ENCODE measurements at regions not wholly inside any gene's neighbourhood (a gene's known extent, or its start where the extent isn't known, plus 50 kb on each side); places are given as distances from the start of the nearest gene placed in this dataset.

- H2AK5ac ChIP-seq (ENCODE audit: low read length, severe bottlenecking), result no peak overlapping the region
- no peak overlapping the region for H2BK15ac ChIP-seq (ENCODE audit: low read depth, poor library complexity, severe bottlenecking)
- no peak overlapping the region for H3K4ac ChIP-seq (ENCODE audit: low read depth in 1 of 2, low read length in 2 of 2)
- H3K79me1 ChIP-seq (replicated peaks; ENCODE audit: low read length, poor library complexity, severe bottlenecking), result no peaks in the 10 kb centered on the region
- no peaks in the 10 kb centered on the region for H3K36me3 ChIP-seq (ENCODE audit: control insufficient read depth in 1 of 2, insufficient read depth in 2 of 2, low read depth in 1 of 2, low read length in 2 of 2)
- no peaks in the 10 kb centered on the region for H3K4me1 ChIP-seq (ENCODE audit: control insufficient read depth, insufficient read depth, low read depth, low read length)
- H4K91ac ChIP-seq (ENCODE audit: low read length), result no peak overlapping the region
- no peaks in the 10 kb centered on the region for H3K9me3 ChIP-seq (ENCODE audit: control insufficient read depth, low read length)
- H3K23ac ChIP-seq (ENCODE audit: low read length in 2 of 2), result no peak overlapping the region
- H2BK12ac ChIP-seq (ENCODE audit: low read length in 2 of 2), result no peak overlapping the region
- no peak overlapping the region for H3K4me2 ChIP-seq (ENCODE audit: low read length, poor library complexity, severe bottlenecking)
- no peak overlapping the region for H3K14ac ChIP-seq (ENCODE audit: low read length in 2 of 2)
- H3K9ac ChIP-seq (ENCODE audit: low read length), result no peak overlapping the region
- 86% methylated on average over 32 of the region's 32 CpGs for WGBS
- no peak overlapping the region for H2BK5ac ChIP-seq (ENCODE audit: low read depth, low read length, poor library complexity, severe bottlenecking)
- DNase-seq, result no peak
- H2BK120ac ChIP-seq (ENCODE audit: low read depth, low read length), result no peak overlapping the region
- H3K27me3 ChIP-seq (ENCODE audit: control insufficient read depth in 1 of 2, insufficient read depth in 1 of 2, low read length in 2 of 2), result no peaks in the 10 kb centered on the region
- H2AFZ ChIP-seq (ENCODE audit: low read depth, low read length), result no peak overlapping the region
- no peak overlapping the region for H3K18ac ChIP-seq (ENCODE audit: low read depth in 1 of 2, low read length in 2 of 2)
- no peak overlapping the region for H3K27ac ChIP-seq (ENCODE audit: low read length, poor library complexity, severe bottlenecking)
- no peak overlapping the region for H4K8ac ChIP-seq (ENCODE audit: low read length)
- no peak overlapping the region for H3K4me3 ChIP-seq (ENCODE audit: insufficient read depth in 1 of 2, low read depth in 1 of 2, low read length in 2 of 2)
Measured at GRCh38 chr12:38158428-38159091, 158.0 kb upstream of the ALG10B start.

DNA sequence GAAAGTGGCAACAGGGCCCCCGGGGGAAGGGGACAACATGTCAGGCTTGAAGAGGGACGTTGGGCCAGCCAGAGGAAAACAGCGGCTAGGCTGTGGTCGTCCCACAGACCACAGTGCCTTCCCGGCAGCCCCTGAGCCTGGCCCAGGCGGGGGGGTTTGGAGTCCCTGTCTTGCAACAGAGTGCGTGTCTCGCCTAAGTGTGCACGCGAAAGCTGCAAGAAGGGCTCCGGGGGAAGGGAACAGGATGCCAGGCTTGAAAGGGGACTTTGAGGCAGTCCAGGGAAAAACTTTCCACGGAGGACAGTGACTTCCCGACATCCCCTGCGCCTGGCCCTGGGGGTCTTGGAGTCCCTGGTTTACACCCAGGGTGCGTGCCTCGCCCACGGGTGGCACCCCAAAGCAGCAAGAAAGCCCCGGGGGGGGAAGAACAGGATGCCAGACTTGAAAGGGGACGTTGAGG lies 157.5 kb upstream of the ALG10B start:
- 88% methylated on average over 19 of the region's 19 CpGs for WGBS

DNA sequence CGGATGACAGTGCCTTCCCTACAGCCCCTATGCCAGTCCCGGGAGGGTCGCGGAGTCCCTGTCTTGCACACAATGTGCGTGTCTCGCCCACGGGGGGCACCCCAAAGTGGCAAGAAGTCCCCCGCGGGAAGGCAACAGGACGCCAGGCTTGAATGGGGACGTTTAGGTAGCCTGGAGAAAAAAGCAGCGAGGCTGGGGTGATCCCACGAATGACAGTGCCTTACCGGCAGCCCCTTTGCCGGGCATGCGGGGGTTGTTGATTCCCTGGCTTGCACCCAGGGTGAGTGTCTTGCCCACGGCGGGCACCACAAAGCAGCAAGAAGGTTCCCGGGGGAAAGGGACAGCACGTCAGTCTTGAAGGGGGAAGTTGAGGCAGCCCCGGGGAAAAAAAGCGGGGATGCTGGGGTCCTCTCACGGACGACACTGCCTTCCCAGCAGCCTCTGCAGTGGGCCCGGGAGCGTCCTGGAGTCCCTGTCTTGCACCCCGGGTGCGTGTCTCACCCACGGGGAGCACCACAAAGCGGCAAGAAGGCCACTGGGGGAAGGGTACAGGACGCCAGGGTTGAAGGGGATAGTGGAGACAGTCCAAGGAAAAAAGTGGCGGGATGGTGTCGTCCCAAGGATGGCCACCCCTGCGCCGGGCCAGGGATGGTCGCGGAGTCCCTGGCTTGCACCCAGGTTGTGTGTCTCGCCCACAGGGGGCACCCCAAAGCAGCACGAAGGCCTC lies 156.8 kb upstream of the ALG10B start:
- H2BK15ac ChIP-seq (ENCODE audit: low read depth, poor library complexity, severe bottlenecking), result no peak overlapping the region
- H2AK5ac ChIP-seq (ENCODE audit: low read length, severe bottlenecking), result no peak overlapping the region
- no peak overlapping the region for H3K14ac ChIP-seq (ENCODE audit: low read length in 2 of 2)
- no peak for DNase-seq
- no peaks in the 10 kb centered on the region for H3K4me1 ChIP-seq (ENCODE audit: control insufficient read depth, insufficient read depth, low read depth, low read length)
- no peak overlapping the region for H3K27ac ChIP-seq (ENCODE audit: low read length, poor library complexity, severe bottlenecking)
- no peak overlapping the region for H2BK5ac ChIP-seq (ENCODE audit: low read depth, low read length, poor library complexity, severe bottlenecking)
- no peak overlapping the region for H4K8ac ChIP-seq (ENCODE audit: low read length)
- H3K4me3 ChIP-seq (ENCODE audit: insufficient read depth in 1 of 2, low read depth in 1 of 2, low read length in 2 of 2), result no peak overlapping the region
- H2AFZ ChIP-seq (ENCODE audit: low read depth, low read length), result no peak overlapping the region
- H3K9ac ChIP-seq (ENCODE audit: low read length), result no peak overlapping the region
- H2BK12ac ChIP-seq (ENCODE audit: low read length in 2 of 2), result no peak overlapping the region
- H3K27me3 ChIP-seq (ENCODE audit: control insufficient read depth in 1 of 2, insufficient read depth in 1 of 2, low read length in 2 of 2), result no peaks in the 10 kb centered on the region
- 86% methylated on average over 39 of the region's 39 CpGs for WGBS
- H3K18ac ChIP-seq (ENCODE audit: low read depth in 1 of 2, low read length in 2 of 2), result no peak overlapping the region
- no peak overlapping the region for H3K4ac ChIP-seq (ENCODE audit: low read depth in 1 of 2, low read length in 2 of 2)
- no peaks in the 10 kb centered on the region for H3K9me3 ChIP-seq (ENCODE audit: control insufficient read depth, low read length)
- H2BK120ac ChIP-seq (ENCODE audit: low read depth, low read length), result no peak overlapping the region
- no peak overlapping the region for H4K91ac ChIP-seq (ENCODE audit: low read length)
- no peaks in the 10 kb centered on the region for H3K36me3 ChIP-seq (ENCODE audit: control insufficient read depth in 1 of 2, insufficient read depth in 2 of 2, low read depth in 1 of 2, low read length in 2 of 2)
- no peak overlapping the region for H3K23ac ChIP-seq (ENCODE audit: low read length in 2 of 2)
- no peaks in the 10 kb centered on the region for H3K79me1 ChIP-seq (replicated peaks; ENCODE audit: low read length, poor library complexity, severe bottlenecking)
- no peak overlapping the region for H3K4me2 ChIP-seq (ENCODE audit: low read length, poor library complexity, severe bottlenecking)

More for the DNA sequence above, 157.5 kb upstream of the ALG10B start:
- H3K18ac ChIP-seq (ENCODE audit: low read depth in 1 of 2, low read length in 2 of 2), result no peak overlapping the region
- no peak overlapping the region for H2AK5ac ChIP-seq (ENCODE audit: low read length, severe bottlenecking)
- no peak overlapping the region for H3K4me2 ChIP-seq (ENCODE audit: low read length, poor library complexity, severe bottlenecking)
- H3K23ac ChIP-seq (ENCODE audit: low read length in 2 of 2), result no peak overlapping the region
- no peaks in the 10 kb centered on the region for H3K79me1 ChIP-seq (replicated peaks; ENCODE audit: low read length, poor library complexity, severe bottlenecking)
- H4K8ac ChIP-seq (ENCODE audit: low read length), result no peak overlapping the region
- H2BK5ac ChIP-seq (ENCODE audit: low read depth, low read length, poor library complexity, severe bottlenecking), result no peak overlapping the region
- H3K36me3 ChIP-seq (ENCODE audit: control insufficient read depth in 1 of 2, insufficient read depth in 2 of 2, low read depth in 1 of 2, low read length in 2 of 2), result no peaks in the 10 kb centered on the region
- no peak overlapping the region for H2BK120ac ChIP-seq (ENCODE audit: low read depth, low read length)
- no peaks in the 10 kb centered on the region for H3K9me3 ChIP-seq (ENCODE audit: control insufficient read depth, low read length)
- no peak overlapping the region for H4K91ac ChIP-seq (ENCODE audit: low read length)
- no peak overlapping the region for H3K4ac ChIP-seq (ENCODE audit: low read depth in 1 of 2, low read length in 2 of 2)
- no peaks in the 10 kb centered on the region for H3K4me1 ChIP-seq (ENCODE audit: control insufficient read depth, insufficient read depth, low read depth, low read length)
- H3K27me3 ChIP-seq (ENCODE audit: control insufficient read depth in 1 of 2, insufficient read depth in 1 of 2, low read length in 2 of 2), result no peaks in the 10 kb centered on the region
- no peak overlapping the region for H2BK15ac ChIP-seq (ENCODE audit: low read depth, poor library complexity, severe bottlenecking)
- DNase-seq, result no peak
- no peak overlapping the region for H3K4me3 ChIP-seq (ENCODE audit: insufficient read depth in 1 of 2, low read depth in 1 of 2, low read length in 2 of 2)
- no peak overlapping the region for H3K27ac ChIP-seq (ENCODE audit: low read length, poor library complexity, severe bottlenecking)
- H2AFZ ChIP-seq (ENCODE audit: low read depth, low read length), result no peak overlapping the region
- H3K9ac ChIP-seq (ENCODE audit: low read length), result no peak overlapping the region
- no peak overlapping the region for H3K14ac ChIP-seq (ENCODE audit: low read length in 2 of 2)
- no peak overlapping the region for H2BK12ac ChIP-seq (ENCODE audit: low read length in 2 of 2)

- Histone ChIP-seq H3K23ac (ENCODE audit: low read length in 2 of 2) (no peak overlapping the region), H3K18ac (ENCODE audit: low read depth in 1 of 2, low read length in 2 of 2) (no peak overlapping the region), H3K79me1 (replicated peaks; ENCODE audit: low read length, poor library complexity, severe bottlenecking) (no peaks in the 10 kb centered on the region), H4K8ac (ENCODE audit: low read length) (no peak overlapping the region), H3K27ac (ENCODE audit: low read length, poor library complexity, severe bottlenecking) (no peak overlapping the region), H3K27me3 (ENCODE audit: control insufficient read depth in 1 of 2, insufficient read depth in 1 of 2, low read length in 2 of 2) (no peaks in the 10 kb centered on the region), H2AFZ (ENCODE audit: low read depth, low read length) (no peak overlapping the region), H3K4me1 (ENCODE audit: control insufficient read depth, insufficient read depth, low read depth, low read length) (no peaks in the 10 kb centered on the region), H3K4me3 (ENCODE audit: insufficient read depth in 1 of 2, low read depth in 1 of 2, low read length in 2 of 2) (no peak overlapping the region), H2BK120ac (ENCODE audit: low read depth, low read length) (no peak overlapping the region), H4K91ac (ENCODE audit: low read length) (no peak overlapping the region), H2BK5ac (ENCODE audit: low read depth, low read length, poor library complexity, severe bottlenecking) (no peak overlapping the region), H3K9ac (ENCODE audit: low read length) (no peak overlapping the region), H2AK5ac (ENCODE audit: low read length, severe bottlenecking) (no peak overlapping the region), H3K9me3 (ENCODE audit: control insufficient read depth, low read length) (no peaks in the 10 kb centered on the region), H3K14ac (ENCODE audit: low read length in 2 of 2) (no peak overlapping the region), H3K4ac (ENCODE audit: low read depth in 1 of 2, low read length in 2 of 2) (no peak overlapping the region), H3K4me2 (ENCODE audit: low read length, poor library complexity, severe bottlenecking) (no peak overlapping the region), H2BK15ac (ENCODE audit: low read depth, poor library complexity, severe bottlenecking) (no peak overlapping the region), H2BK12ac (ENCODE audit: low read length in 2 of 2) (no peak overlapping the region), H3K36me3 (ENCODE audit: control insufficient read depth in 1 of 2, insufficient read depth in 2 of 2, low read depth in 1 of 2, low read length in 2 of 2) (no peaks in the 10 kb centered on the region)
- DNase-seq, result no peak
- WGBS, result 90% methylated on average over 41 of the region's 41 CpGs
Measured at GRCh38 chr12:38160318-38161122, 156.1 kb upstream of the ALG10B start.

Data from mesenchymal stem cell (in vitro differentiated cells and primary cell).